HepG2 (cell line): ENCODE measurements at regions not wholly inside any gene's neighbourhood (a gene's known extent, or its start where the extent isn't known, plus 50 kb on each side); places are given as distances from the start of the nearest gene placed in this dataset.

ENCODE experiments used
- ATAC-seq: fragments of 200-7000 bp; cut with Tn5 transposase; 3 replicates; pipeline ENCODE4 v1.9.1; 2020; ENCODE audit warnings: mild to moderate bottlenecking, moderate library complexity
- BruUV-seq: library from RNA; stranded (reverse); fragments of 400-500 nt; replicated peaks from 2 replicates; lab custom pipeline; 2021; lab: Mats Ljungman, UMichigan
- CTCF ChIA-PET: fragments of 300-600 bp; formaldehyde crosslinking; extraction: SDS; loops from one replicate; lab custom pipeline; 2021; ENCODE audit warnings: low total read pairs, inconsistent platforms, low intra/inter-chr PET ratio; lab: Yijun Ruan, JAX
- POLR2A ChIA-PET: fragments of 350-600 bp; sonication (Branson Sonifier 250); formaldehyde crosslinking; loops from one replicate; lab custom pipeline; 2020; ENCODE audit warnings: antibody characterized with exemption, inconsistent platforms; lab: Yijun Ruan, JAX
- DNase-seq: peaks from one replicate; pipeline ENCODE4 v3.0.0-alpha.2; 2015; ENCODE audit warnings: low spot score
- FAIRE-seq: peaks from 3 replicates; lab custom pipeline; 2011; peaks lifted over from hg19 to GRCh38; lab: Jason Lieb, UNC
- H2AFZ ChIP-seq: one replicate; pipeline ENCODE4 v1.6.1; 2011; ENCODE audit warnings: low read length, inconsistent platforms
- H3K27ac ChIP-seq: fragments of 300-600 bp; 3 replicates; pipeline ENCODE4 v1.8.0; 2011; ENCODE audit warnings: mixed run types, mild to moderate bottlenecking, mixed read lengths, low read length, inconsistent platforms; ENCODE audit not compliant: insufficient read depth; ENCODE audit errors: extremely low read length
- H3K27me3 ChIP-seq, 2 experiments: fragments of 200-600 bp in 1 of 2; 2 replicates in 1 of 2; 3 replicates in 1 of 2; pipeline versions ENCODE4 v1.6.0 to v1.8.0; 2011; ENCODE audit warnings: low read length in 2 of 2, mild to moderate bottlenecking in 2 of 2, moderate library complexity in 2 of 2, inconsistent platforms in 1 of 2; ENCODE audit not compliant: insufficient read depth in 2 of 2, control insufficient read depth in 1 of 2
- H3K36me3 ChIP-seq, 2 experiments: fragments of 200-600 bp in 1 of 2; replicated peaks in 1 of 2; 2 replicates in 1 of 2; 3 replicates in 1 of 2; pipeline versions ENCODE4 v1.5.1 to v1.8.0; 2011; ENCODE audit warnings: low read length in 2 of 2, inconsistent platforms in 1 of 2; ENCODE audit not compliant: insufficient read depth in 2 of 2, control insufficient read depth in 1 of 2
- H3K4me1 ChIP-seq: 2 replicates; pipeline ENCODE4 v1.5.1; 2012; ENCODE audit warnings: low read length, inconsistent platforms; ENCODE audit not compliant: insufficient read depth
- H3K4me2 ChIP-seq: 2 replicates; pipeline ENCODE4 v1.6.0; 2011; ENCODE audit warnings: low read depth, low read length, inconsistent platforms
- H3K4me3 ChIP-seq, 3 experiments: fragments of 200-600 bp in 1 of 3; sonication (generic), shearing (Covaris generic) in 1 of 3; replicated peaks in 1 of 3; 2 replicates each; pipeline ENCODE4 v1.5.1; 2011 to 2016; ENCODE audit warnings: low read length in 3 of 3, inconsistent platforms in 2 of 3, low read depth in 2 of 3, mild to moderate bottlenecking in 2 of 3, control low read depth in 1 of 3, mixed read lengths in 1 of 3; ENCODE audit not compliant: insufficient read depth in 1 of 3
- H3K79me2 ChIP-seq: one replicate; pipeline ENCODE4 v1.6.1; 2011; ENCODE audit warnings: low read length, inconsistent platforms; ENCODE audit not compliant: insufficient read depth
- H3K9ac ChIP-seq: 2 replicates; pipeline ENCODE4 v1.6.0; 2011; ENCODE audit warnings: mild to moderate bottlenecking, low read depth, low read length, inconsistent platforms; ENCODE audit not compliant: insufficient read depth
- H3K9me3 ChIP-seq: 2 replicates; pipeline ENCODE4 v1.5.1; 2012; ENCODE audit warnings: mild to moderate bottlenecking, low read length
- H4K20me1 ChIP-seq: 2 replicates; pipeline ENCODE4 v1.6.0; 2011; ENCODE audit warnings: inconsistent platforms, mild to moderate bottlenecking, low read length, moderate library complexity; ENCODE audit not compliant: insufficient read depth
- CREB1 ChIP-seq, 2 experiments: fragments of 450-650 bp in 1 of 2; IDR thresholded peaks; 2 replicates each; pipeline ENCODE4 v1.6.1; 2016 to 2017; ENCODE audit warnings: control low read depth in 1 of 2, mild to moderate bottlenecking in 1 of 2, missing compliant biosample characterization in 1 of 2, missing genetic modification characterization in 1 of 2
- ELF1 ChIP-seq: sonication (generic); formaldehyde crosslinking; IDR thresholded peaks from 2 replicates; pipeline ENCODE4 v1.4.0; 2020; ENCODE audit warnings: missing genetic modification reagents
- EZH2 ChIP-seq: conservative IDR thresholded peaks from 2 replicates; pipeline ENCODE4 v1.6.1; 2012; ENCODE audit warnings: mild to moderate bottlenecking, low read depth, low read length, moderate library complexity
- HOMEZ ChIP-seq: IDR thresholded peaks from 2 replicates; pipeline ENCODE4 v1.6.1; 2016; ENCODE audit warnings: low read depth
- NFIB ChIP-seq: sonication (generic); formaldehyde crosslinking; IDR thresholded peaks from 2 replicates; pipeline ENCODE4 v1.9.0; 2021; ENCODE audit warnings: missing genetic modification reagents, mild to moderate bottlenecking, borderline replicate concordance
- PRDM10 ChIP-seq: sonication (generic); formaldehyde crosslinking; IDR thresholded peaks from 2 replicates; pipeline ENCODE4 v1.4.0; 2020; ENCODE audit warnings: low read depth, missing genetic modification reagents
- PRDM15 ChIP-seq: sonication (generic); formaldehyde crosslinking; IDR thresholded peaks from 2 replicates; pipeline ENCODE4 v1.4.0; 2020; ENCODE audit warnings: missing genetic modification reagents
- TFDP1 ChIP-seq: IDR thresholded peaks from 2 replicates; pipeline ENCODE4 v1.6.1; 2016; ENCODE audit warnings: missing compliant biosample characterization, missing genetic modification reagents, borderline replicate concordance
- ZNF234 ChIP-seq: sonication (generic); formaldehyde crosslinking; conservative IDR thresholded peaks from 2 replicates; pipeline ENCODE4 v1.5.1; 2020; ENCODE audit warnings: mild to moderate bottlenecking, missing genetic modification reagents
- ZNF354B ChIP-seq: sonication (generic); formaldehyde crosslinking; IDR thresholded peaks from 2 replicates; pipeline ENCODE4 v1.8.0; 2022; ENCODE audit warnings: mild to moderate bottlenecking, missing genetic modification reagents
- ZNF552 ChIP-seq: sonication (generic); formaldehyde crosslinking; IDR thresholded peaks from 2 replicates; pipeline ENCODE4 v1.9.0; 2022; ENCODE audit warnings: missing genetic modification reagents, mild to moderate bottlenecking, borderline replicate concordance
- ZNF597 ChIP-seq: sonication (generic); formaldehyde crosslinking; IDR thresholded peaks from 2 replicates; pipeline ENCODE4 v1.5.0; 2020; ENCODE audit warnings: missing genetic modification reagents
- WGBS: methylation state at CpG from one replicate; pipeline ENCODE4 v1.1.6; 2017; ENCODE audit warnings: low lambda C conversion rate; 5-methylcytosine and 5-hydroxymethylcytosine counted together
- in situ Hi-C: cut with HindIII; loops from 2 replicates; pipeline ENCODE4 v1.10.0; 2017; ENCODE audit warnings: low pct_unique_long_range_greater_than_20kb; ENCODE audit not compliant: extremely low pct_ligation_motif_present
- intact Hi-C: fragments of 100-400 bp; cut with micrococcal nuclease; formaldehyde crosslinking; loops from one replicate; pipeline ENCODE4 v1.10.0; 2022; ENCODE audit not compliant: unreplicated experiment

- TF ChIP-seq PRDM10 (CRISPR knock-in tag) (no peak), ELF1 (CRISPR knock-in tag) (no peak)
Measured at GRCh38 chr4:131408102-131408501, 1741.0 kb upstream of the PCDH10 start (continued).

GRCh38 chr4:131411393-131411792 lies 1737.7 kb upstream of the PCDH10 start:
- Histone ChIP-seq H3K4me2 (no peak overlapping the region), H3K9me3 (no peaks in the 10 kb centered on the region; the same call in 1 of the 2 replicates), H3K79me2 (no peaks in the 10 kb centered on the region), H3K9ac (no peak overlapping the region), H3K4me3 (no peak overlapping the region), H3K27ac (no peak overlapping the region), H4K20me1 (no peaks in the 10 kb centered on the region), H3K4me1 (no peaks in the 10 kb centered on the region), H3K36me3 (no peaks in the 10 kb centered on the region), H2AFZ (no peak overlapping the region), H3K27me3 (no peaks in the 10 kb centered on the region)
- DNase-seq (no peak), ATAC-seq (no peak), FAIRE-seq (no peak)
- ChIA-PET CTCF (no interaction called here), POLR2A (no interaction called here)
- WGBS: 8% methylated on average over 1 of the region's 1 CpG
- intact Hi-C loops (no loop called here), in situ Hi-C loops (no loop called here)
- TF ChIP-seq TFDP1 (CRISPR knock-in tag): no peak
- no peak for TF ChIP-seq NFIB (CRISPR knock-in tag)
- no peak for TF ChIP-seq ZNF597 (CRISPR knock-in tag)
- TF ChIP-seq CREB1 (IDR thresholded peaks at IDR 0.05): no peak
- TF ChIP-seq CREB1 (CRISPR knock-in tag; IDR thresholded peaks at IDR 0.05): no peak
- no peak for TF ChIP-seq PRDM15 (CRISPR knock-in tag)
- TF ChIP-seq ZNF552 (CRISPR knock-in tag): no peak
- no peak for TF ChIP-seq ZNF234
- no peak for TF ChIP-seq ZNF354B
- no peak for TF ChIP-seq HOMEZ (CRISPR knock-in tag)
- TF ChIP-seq EZH2: no peak
- no TSS peak for BruUV-seq
